GM21381 (cell line): ENCODE measurements at regions not wholly inside any gene's neighbourhood (a gene's known extent, or its start where the extent isn't known, plus 50 kb on each side); places are given as distances from the start of the nearest gene placed in this dataset.
"Not testable (repeated sequence)": the region's sequence is repeated elsewhere in the genome, so short reads cannot be mapped to it uniquely, and the experiment has no call there.

Source experiments
- ATAC-seq: cut with Tn5 transposase; IDR thresholded peaks from one replicate; pipeline ENCODE4 v1.9.1; 2021; ENCODE audit warnings: mild to moderate bottlenecking, moderate library complexity; ENCODE audit not compliant: unreplicated experiment

DNA sequence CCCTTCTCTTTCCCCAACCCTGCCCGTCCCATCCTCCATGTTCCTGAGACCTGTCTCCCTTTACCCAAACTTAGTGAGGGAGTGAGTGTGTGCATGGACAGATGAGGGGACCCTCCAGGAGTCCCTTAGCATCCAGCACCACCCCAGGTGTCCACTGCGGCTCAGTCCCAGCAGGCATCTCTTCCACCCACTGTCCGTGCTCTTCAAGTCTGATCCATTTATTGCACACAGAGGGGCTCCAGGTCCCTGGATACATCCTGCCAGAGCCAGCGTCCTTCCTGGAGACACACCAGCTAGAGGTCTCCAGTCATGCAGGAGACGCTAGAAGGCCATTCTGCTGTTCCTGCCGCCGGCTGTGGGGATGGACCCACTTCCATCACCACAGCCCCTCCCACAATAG is 239.2 kb downstream of the ADGRD1 start:
- no peak for ATAC-seq

DNA sequence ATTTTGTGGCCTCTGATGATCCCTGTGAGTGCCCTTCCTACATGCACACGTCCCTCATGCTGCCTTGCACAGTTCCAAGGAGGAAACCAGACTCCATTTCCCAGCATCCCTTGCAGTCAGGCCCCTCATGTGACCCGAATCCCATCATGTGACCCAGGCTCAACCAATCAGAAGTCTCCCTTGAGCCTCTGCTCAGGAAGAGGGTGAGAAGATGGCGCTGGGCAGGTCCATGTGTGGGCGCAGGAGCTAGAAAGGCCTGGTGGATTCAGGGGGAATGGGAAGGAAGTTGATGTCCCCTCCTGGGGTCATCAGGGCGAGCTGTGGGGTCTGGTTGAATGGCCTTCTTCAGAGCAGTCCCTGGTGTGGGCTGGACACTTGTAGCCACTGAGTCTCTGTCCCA is 240.5 kb downstream of the ADGRD1 start:
- ATAC-seq: no peak

- no peak for ATAC-seq
Observed at GRCh38 chr12:131195796-131196195, 242.1 kb downstream of the ADGRD1 start.

- no peak for ATAC-seq
Observed at GRCh38 chr12:131196220-131196619, 242.5 kb downstream of the ADGRD1 start.

- no peak for ATAC-seq
Observed at GRCh38 chr12:131197490-131197889, 243.8 kb downstream of the ADGRD1 start.

DNA sequence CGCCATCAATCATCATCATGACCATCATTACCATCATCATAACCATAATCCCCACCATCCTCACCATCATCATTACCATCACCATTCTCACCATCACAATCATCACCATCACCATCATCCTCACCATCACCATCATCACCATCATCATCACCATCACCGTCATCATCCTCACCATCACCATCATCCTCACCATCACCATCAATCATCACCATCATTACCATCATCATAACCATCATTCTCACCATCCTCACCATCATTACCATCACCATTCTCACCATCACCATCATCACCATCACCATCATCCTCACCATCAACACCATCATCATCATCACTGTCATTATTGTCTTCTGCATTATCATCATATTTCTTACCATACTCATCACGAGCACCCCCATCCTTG is 245.5 kb downstream of the ADGRD1 start:
- ATAC-seq: no peak

DNA sequence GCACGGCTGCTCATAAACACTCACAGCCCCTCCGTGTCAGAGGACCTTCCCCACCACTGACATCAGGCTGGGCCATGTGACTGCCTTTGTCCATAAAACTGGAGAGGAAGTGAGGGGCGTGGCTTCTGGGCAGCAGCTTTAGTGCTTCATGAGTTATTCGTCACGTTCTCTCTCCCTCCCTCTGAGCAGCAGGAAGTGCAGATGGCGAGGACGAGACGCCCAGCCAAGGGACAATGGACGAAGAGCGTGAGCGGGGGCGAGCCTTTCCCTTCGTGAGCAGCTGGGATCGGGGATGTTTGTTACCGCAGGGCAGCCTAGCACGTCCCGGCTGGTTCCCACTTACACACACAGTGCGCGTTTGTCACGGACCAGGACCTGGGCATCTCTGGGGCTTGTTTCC is 248.2 kb downstream of the ADGRD1 start:
- not testable (repeated sequence) for ATAC-seq

GRCh38 chr12:131202592-131203378 is 249.1 kb downstream of the ADGRD1 start:
- no peak for ATAC-seq

GRCh38 chr12:131203666-131204415 is 250.1 kb downstream of the ADGRD1 start:
- no peak for ATAC-seq

GRCh38 chr12:131204416-131205274 is 250.9 kb downstream of the ADGRD1 start:
- ATAC-seq: no peak

GRCh38 chr12:131205275-131205933 is 251.7 kb downstream of the ADGRD1 start:
- not testable (repeated sequence) for ATAC-seq

DNA sequence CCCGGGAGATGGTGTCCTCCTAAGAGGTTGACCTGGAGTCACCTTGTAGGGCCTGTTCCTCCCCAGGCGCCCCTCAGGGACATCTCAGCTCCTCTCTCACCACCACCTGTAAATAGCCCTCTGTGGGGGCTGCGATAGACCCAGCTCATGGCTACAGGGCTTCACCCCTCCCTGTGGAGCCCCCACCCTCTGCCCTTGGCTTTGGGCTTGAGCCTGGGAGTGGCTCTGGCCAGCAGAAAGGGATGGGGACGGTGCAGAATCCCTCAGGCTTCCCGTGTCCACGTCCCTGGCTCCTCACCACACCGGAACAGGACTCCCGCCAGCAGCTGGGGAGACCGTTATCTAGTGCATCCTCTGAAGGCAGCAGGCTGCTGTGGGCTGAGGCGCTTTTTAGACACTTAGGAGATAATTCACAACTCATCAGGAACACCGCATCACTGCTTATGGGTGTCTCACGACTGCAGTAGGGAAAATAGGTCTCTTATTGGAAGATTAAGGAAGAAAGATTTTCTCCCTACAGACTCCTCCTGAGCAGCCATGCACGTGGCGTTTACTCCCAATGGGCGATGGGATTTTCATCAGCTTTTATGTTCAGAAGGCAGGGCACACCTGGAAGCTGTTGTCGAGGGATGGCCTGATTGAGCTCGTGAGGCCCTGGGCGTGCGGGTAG is 253.1 kb downstream of the ADGRD1 start:
- not testable (repeated sequence) for ATAC-seq

GRCh38 chr12:131207300-131207660 is 253.6 kb downstream of the ADGRD1 start:
- not testable (repeated sequence) for ATAC-seq

GRCh38 chr12:131207841-131208240 is 254.1 kb downstream of the ADGRD1 start:
- not testable (repeated sequence) for ATAC-seq

DNA sequence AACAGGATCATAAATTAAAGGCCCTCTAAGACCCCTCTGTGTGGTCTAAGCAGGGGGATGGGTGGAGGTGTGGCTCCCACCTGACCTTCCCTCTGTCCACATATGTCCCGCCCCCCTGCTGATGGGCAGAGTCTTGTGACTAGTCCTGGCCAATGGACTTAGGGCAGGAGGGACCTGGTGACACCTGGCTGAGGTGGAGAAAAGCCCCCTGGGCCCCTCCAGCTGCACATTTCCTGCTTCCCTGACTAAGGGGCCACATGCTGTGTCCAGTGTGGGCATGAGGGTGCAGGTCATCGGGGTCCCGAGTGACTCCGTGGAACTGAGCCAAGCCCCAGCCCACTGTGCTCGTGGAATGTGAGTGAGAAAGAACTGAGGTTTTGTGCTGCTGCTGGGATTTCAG is 254.7 kb downstream of the ADGRD1 start:
- no peak for ATAC-seq

- ATAC-seq: no peak
Observed at GRCh38 chr12:131209082-131210070, 255.7 kb downstream of the ADGRD1 start.

DNA sequence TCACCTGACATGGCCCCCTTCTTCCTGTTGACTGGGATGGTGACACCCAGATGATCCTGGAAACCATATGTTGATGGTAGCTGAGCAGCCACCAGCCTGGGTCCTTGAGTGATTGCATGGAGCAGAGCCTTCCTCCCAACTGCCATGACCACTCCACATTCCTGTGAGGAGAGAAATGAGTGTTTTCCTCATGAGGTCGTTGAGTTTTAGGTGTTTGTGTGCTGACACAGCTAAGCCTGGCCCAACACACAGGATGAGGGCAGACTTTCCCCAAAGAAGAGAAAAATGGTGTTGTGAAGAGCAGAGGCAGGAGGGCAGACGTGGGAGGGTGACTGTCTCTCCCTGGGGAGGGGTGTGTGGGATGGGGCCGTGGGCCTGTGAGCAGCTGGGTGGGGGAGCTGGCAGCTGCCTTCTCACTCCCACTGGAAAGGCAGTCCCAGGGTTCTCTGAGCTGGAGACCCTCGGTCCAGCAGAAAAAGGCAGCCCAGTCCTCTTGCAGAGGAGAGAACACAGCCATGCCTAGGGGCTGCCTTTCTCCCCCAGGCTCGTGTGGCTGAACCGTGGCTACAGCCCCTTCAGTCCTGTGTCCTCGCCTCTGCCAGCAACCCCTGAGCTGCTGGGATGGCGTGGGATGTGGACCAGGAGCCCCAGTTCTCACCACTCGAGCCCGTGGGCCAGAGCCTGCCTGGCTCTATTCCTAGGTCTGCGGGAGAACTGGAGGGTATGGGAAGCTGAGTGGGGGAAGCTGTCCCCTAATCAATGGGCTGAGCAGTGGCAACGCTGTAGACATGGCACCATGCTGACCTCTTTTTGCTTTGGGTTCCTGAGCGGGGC is 257.0 kb downstream of the ADGRD1 start:
- ATAC-seq: no peak

GRCh38 chr12:131211340-131211938 is 257.7 kb downstream of the ADGRD1 start:
- no peak for ATAC-seq
